ENCODE measurements at regions not wholly inside any gene's neighbourhood (a gene's known extent, or its start where the extent isn't known, plus 50 kb on each side); places are given as distances from the start of the nearest gene placed in this dataset.

DNA sequence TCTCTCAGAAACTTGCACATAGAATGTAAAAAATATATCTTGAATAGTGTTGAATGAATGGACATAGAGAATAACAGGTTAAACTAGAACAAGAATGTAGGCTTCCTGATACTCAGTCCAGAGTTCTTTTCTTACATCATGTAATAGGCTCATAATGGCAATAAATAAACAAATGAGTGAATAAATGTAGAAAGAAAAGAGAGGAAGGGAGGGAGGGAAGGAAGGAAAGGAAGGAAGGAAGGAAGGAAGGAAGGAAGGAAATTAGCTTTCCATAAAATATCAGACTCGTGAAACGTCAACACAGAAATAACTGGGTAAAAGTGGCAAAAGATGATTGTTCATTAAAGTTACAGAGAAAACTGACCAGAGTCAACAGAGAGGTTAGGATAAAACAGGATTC lies 2001.0 kb downstream of the LRRC4C start:
- TF ChIP-seq, protein P1, sequence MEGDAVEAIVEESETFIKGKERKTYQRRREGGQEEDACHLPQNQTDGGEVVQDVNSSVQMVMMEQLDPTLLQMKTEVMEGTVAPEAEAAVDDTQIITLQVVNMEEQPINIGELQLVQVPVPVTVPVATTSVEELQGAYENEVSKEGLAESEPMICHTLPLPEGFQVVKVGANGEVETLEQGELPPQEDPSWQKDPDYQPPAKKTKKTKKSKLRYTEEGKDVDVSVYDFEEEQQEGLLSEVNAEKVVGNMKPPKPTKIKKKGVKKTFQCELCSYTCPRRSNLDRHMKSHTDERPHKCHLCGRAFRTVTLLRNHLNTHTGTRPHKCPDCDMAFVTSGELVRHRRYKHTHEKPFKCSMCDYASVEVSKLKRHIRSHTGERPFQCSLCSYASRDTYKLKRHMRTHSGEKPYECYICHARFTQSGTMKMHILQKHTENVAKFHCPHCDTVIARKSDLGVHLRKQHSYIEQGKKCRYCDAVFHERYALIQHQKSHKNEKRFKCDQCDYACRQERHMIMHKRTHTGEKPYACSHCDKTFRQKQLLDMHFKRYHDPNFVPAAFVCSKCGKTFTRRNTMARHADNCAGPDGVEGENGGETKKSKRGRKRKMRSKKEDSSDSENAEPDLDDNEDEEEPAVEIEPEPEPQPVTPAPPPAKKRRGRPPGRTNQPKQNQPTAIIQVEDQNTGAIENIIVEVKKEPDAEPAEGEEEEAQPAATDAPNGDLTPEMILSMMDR (IDR thresholded peaks at IDR 0.05): no peak
- no peak for TF ChIP-seq POLR2A (IDR thresholded peaks at IDR 0.05)

Data from uterus (tissue), 2 donors.